ENCODE measurements at regions not wholly inside any gene's neighbourhood (a gene's known extent, or its start where the extent isn't known, plus 50 kb on each side); places are given as distances from the start of the nearest gene placed in this dataset.
A peak's percentile ranks its signal among the peaks of the same experiment; 100 is the strongest.

GRCh38 chr1:93751377-93752250 is 70.0 kb upstream of the BCAR3 start:
- in situ Hi-C loops (cut with HindIII; ENCODE audit: low pct_unique_long_range_greater_than_20kb, low sequenced_read_pairs): no loop called here
- no peak for DNase-seq (ENCODE audit: low read depth)

DNA sequence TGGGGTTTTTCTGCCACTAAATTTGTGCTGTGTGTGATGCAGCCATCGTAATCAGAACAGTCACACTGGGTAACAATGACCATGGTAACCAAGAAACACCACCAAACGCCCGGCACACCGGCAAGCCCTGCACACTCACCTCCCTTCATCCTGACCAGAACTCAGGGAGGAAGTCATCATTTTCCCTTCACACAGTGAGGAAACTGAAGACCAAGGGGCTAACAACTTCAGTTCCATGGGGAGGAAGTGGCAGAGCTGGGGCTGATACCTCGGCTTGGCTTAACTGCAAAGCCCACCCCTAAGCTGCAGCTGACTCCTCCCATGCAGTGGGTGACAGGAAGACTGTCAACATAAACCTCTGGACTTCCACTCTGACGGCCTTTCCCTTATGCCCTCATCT is 69.3 kb upstream of the BCAR3 start:
- in situ Hi-C loops (cut with HindIII; ENCODE audit: low pct_unique_long_range_greater_than_20kb, low sequenced_read_pairs): no loop called here
- no peak for DNase-seq (ENCODE audit: low read depth)

DNA sequence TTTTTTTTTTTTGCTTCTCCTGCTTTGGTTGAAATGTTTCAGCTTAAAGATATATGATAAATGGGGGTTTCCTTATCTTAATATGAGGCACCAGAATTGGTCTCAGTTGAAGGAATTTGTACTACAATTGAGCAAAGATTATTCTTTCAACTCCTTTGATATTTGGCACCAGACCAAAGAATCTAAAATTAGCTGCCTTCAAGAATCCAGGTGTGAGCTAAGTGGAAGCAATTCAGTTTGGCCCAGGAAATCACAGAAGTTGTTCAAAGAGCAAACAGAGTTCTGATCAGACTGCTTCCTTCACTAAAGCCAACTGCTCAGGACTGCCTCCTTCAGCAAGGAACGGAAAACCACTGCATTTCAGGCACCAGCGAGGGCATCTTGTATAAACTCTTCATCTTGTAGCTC is 68.3 kb upstream of the BCAR3 start:
- DNase-seq (ENCODE audit: low read depth): no peak

DNA sequence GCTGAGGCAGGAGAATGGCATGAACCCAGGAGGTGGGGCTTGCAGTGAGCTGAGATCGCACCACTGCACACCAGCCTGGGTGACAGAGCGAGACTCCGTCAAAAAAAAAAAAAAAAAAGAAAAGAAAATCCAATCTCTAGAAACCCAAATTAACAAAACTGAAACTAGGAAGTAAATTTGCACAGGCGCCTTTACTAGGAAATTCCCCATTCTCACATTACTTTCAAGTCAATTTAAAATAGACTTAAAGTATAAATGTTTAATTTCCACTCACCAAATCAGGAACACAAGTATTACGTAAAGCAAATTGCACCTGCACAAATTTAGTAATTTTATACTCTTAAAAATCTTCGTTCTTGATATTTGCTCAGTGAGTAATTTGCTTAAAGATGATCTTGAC is 67.8 kb upstream of the BCAR3 start:
- no peak for DNase-seq (ENCODE audit: low read depth)
- in situ Hi-C loops (cut with HindIII; ENCODE audit: low pct_unique_long_range_greater_than_20kb, low sequenced_read_pairs): no loop called here

More for the DNA sequence above, 68.3 kb upstream of the BCAR3 start:
- in situ Hi-C loops (cut with HindIII; ENCODE audit: low pct_unique_long_range_greater_than_20kb, low sequenced_read_pairs): no loop called here

- in situ Hi-C loops (cut with HindIII; ENCODE audit: low pct_unique_long_range_greater_than_20kb, low sequenced_read_pairs): no loop called here
- no peak for DNase-seq (ENCODE audit: low read depth)
These were observed 64.6 kb upstream of the BCAR3 start for GRCh38 chr1:93746021-93746812.

DNA sequence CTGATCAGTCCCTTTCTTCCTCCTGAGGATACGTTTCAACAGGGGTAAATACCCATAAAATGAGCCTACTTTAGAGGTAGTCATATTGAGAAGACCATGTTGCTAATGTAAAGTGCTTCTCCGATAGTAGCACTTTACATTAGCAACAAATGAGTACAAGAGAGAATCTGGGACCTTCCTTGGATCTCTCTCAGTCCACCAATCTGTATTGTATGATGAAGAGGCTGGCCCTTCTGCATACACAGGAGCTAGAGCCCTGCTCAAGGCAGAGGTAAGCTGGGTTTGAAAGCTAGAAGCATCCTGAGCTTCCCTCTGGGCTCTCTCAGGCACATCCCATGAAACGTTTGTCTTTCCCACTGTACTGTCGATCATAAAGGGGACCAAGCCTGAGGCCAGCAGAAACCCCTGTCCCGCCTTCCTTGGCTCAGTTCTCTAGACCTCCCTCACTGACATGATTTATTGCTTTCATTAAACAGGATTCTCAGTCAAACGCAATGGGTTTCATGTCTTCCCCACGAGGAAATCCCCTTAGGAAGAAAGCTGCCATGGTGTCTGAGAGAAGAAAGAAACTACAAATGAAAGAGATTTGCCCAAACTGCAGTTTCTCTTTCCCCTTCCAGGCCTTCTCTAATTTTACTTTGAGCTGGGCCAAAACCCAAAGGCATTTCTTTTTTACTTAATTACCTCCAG is 62.8 kb upstream of the BCAR3 start:
- in situ Hi-C loops (cut with HindIII; ENCODE audit: low pct_unique_long_range_greater_than_20kb, low sequenced_read_pairs): no loop called here
- no peak for DNase-seq (ENCODE audit: low read depth)

DNA sequence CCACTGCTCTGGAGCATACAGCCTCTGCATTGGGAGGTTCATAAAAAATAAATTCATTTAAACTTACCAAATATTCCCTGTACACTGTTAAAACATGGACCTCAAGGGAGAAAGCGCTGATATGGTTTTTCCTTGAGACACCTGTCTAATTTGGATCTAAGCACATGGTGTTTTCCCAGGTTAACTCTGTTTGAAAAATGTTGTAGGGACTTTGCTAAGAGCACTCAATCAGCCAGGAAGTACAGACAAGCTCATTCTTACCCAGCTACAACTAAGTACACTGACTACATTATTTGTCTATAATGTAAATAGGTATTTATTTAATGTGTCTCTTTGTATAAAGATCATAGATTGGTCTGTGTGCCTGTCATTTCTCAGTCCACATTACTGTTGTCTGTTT is 61.8 kb upstream of the BCAR3 start:
- in situ Hi-C loops (cut with HindIII; ENCODE audit: low pct_unique_long_range_greater_than_20kb, low sequenced_read_pairs): no loop called here
- no peak for DNase-seq (ENCODE audit: low read depth)

GRCh38 chr1:93740601-93741031 is 59.0 kb upstream of the BCAR3 start:
- in situ Hi-C loops (cut with HindIII; ENCODE audit: low pct_unique_long_range_greater_than_20kb, low sequenced_read_pairs): no loop called here
- DNase-seq (ENCODE audit: low read depth): no peak

DNA sequence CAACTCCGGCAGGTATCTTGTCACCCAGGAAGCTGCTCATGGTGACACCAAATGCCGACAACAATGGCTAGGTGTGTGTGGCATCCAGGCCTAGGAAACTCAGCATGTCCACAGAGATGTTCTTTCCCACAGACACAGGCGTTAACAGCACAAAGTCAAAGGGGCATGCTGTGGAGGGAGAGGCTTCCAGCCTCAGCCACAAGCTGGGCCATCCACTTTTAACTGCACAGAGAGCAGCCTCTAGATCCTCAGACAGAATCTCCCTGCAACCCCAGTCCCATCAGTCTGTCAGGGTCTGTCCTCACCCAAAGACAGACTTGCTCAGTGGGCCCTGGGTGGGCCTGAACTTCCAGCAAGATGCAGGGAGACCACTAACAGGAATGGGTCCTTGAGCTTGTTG is 58.5 kb upstream of the BCAR3 start:
- no peak for DNase-seq (ENCODE audit: low read depth)
- in situ Hi-C loops (cut with HindIII; ENCODE audit: low pct_unique_long_range_greater_than_20kb, low sequenced_read_pairs): no loop called here

GRCh38 chr1:93739472-93739871 is 57.8 kb upstream of the BCAR3 start:
- in situ Hi-C loops (cut with HindIII; ENCODE audit: low pct_unique_long_range_greater_than_20kb, low sequenced_read_pairs): no loop called here
- no peak for DNase-seq (ENCODE audit: low read depth)

DNA sequence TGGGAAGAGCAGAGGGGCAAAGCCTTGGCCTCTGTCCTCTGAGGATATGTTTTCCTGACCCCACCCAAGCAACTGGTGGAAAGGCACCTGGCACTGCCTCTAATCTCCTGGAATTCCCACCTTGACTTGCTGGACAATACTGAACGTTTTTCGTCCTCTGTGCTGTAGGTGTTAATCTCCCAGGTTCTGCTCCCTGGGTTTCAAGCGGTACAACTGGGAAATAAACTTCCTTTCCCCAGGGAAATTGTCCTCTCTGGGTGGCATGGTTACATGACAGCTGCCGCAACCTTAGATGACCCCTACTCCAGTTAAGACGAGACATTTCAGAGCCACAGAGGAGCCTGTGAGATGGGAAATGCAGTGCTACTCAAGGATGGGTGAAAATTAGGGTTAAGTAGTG is 57.3 kb upstream of the BCAR3 start:
- no peak for DNase-seq (ENCODE audit: low read depth)

DNA sequence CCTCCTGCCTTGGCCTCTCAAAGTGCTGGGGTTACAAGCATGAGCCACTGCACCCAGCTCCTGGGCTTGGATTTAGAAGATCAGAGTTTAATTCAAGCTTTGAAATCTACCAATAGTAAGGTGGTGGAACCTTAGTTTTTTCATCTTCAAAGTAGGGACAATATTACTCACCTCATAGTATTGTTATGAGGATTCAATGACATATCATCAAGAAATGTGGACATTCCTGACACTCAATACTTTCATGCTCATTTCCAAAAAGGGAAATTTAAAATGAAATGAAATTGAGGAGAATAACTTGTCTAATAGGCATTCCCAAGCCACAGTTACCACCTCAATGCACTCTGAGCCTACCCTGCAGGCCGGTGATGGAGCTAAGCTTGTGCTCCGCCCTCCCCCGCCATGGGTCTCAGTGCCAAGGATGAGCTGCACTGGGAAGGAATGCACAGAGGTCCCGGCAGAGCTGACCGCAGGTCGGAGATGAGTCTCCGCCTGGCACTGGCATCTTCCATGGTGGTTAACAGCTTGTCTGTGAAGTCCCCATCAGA is 56.5 kb upstream of the BCAR3 start:
- in situ Hi-C loops (cut with HindIII; ENCODE audit: low pct_unique_long_range_greater_than_20kb, low sequenced_read_pairs): no loop called here
- DNase-seq (ENCODE audit: low read depth): peak; percentile 10

More for the DNA sequence above, 57.3 kb upstream of the BCAR3 start:
- in situ Hi-C loops (cut with HindIII; ENCODE audit: low pct_unique_long_range_greater_than_20kb, low sequenced_read_pairs): no loop called here

- no peak for DNase-seq (ENCODE audit: low read depth)
- in situ Hi-C loops (cut with HindIII; ENCODE audit: low pct_unique_long_range_greater_than_20kb, low sequenced_read_pairs): no loop called here
These were observed 54.1 kb upstream of the BCAR3 start for GRCh38 chr1:93735722-93736121.

DNA sequence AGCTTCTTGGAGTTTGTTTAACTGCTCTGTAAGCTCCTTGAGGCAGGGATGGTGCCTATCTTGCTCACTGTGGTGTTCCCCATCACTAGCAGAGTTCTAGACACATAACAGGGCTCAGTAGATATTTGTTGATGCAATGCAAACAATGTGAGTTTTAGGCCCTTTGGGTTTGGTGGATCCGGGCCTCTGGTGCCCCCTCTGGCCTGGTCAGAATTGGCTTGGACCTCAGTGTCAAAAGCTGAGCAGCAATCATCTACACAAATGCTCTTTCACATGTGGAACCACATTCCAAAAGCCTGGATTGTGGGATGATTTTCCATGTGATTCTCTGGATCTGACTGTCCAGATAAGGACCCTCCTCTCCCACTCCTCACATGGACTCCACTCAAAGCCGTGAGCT is 53.4 kb upstream of the BCAR3 start:
- DNase-seq (ENCODE audit: low read depth): no peak
- in situ Hi-C loops (cut with HindIII; ENCODE audit: low pct_unique_long_range_greater_than_20kb, low sequenced_read_pairs): no loop called here

DNA sequence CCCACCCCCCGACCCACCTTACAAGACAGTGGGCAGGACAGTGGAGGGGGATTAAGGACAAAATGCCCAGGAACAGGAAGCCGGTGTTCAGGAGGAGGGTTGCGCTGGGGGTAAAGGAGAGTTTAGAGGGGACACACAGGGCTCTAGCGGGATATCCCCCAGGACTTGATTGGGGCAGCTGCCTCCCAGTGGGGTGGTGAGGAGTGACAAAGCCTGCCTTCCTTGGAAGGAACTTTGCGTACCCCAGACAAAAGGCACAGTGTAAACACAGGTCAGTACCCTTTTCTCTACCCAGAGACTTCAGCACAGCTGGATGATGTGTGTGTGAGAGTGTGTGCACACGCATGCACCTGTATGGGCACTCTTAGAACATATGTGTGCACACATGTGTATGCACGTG is 51.7 kb upstream of the BCAR3 start:
- in situ Hi-C loops (cut with HindIII; ENCODE audit: low pct_unique_long_range_greater_than_20kb, low sequenced_read_pairs): no loop called here

GRCh38 chr1:93732514-93732913 is 50.9 kb upstream of the BCAR3 start:
- DNase-seq (ENCODE audit: low read depth): no peak
- in situ Hi-C loops (cut with HindIII; ENCODE audit: low pct_unique_long_range_greater_than_20kb, low sequenced_read_pairs): no loop called here

More for the DNA sequence above, 51.7 kb upstream of the BCAR3 start:
- no peak for DNase-seq (ENCODE audit: low read depth)

All from Caki2 (cell line).